ENCODE measurements at regions not wholly inside any gene's neighbourhood (a gene's known extent, or its start where the extent isn't known, plus 50 kb on each side); places are given as distances from the start of the nearest gene placed in this dataset.
"Not testable (repeated sequence)": the region's sequence is repeated elsewhere in the genome, so short reads cannot be mapped to it uniquely, and the experiment has no call there.

DNA sequence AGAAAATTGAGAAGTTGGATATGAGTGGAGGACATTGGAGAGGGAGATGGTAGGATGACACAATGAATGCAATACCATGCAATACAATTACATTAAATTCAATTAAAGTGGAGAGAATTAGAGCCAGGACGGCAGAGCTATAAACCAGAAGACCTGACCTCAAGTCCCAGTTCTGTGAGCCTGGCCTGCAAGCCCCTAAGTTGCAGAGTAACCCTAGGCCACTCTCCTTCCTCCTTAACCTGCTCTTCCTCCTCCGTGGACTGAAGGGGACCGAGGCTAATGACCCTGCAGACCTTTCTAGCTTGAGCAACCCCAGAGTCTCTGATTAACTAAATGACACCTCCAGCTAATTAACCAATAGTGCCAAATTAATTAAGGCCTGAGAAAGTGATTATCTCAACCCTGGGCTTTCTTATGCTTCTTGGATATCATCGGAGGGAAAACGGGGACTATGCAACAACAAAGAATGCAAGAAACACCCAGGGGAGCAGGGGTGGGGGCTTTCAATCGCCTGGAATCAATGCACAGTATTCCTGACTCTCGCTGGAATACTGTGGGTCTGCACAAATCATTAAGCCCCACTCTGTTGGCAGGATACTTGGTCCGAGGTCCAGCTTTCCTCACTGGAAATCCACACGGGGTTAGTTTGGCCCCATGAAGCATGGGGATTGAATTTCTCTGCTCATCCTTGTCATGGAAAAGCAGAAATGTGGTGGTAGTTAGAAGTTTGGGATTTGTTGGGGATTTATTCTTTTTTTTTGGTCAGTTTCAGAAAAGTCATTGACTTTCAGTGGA lies 548.3 kb downstream of the MN1 start:
- TF ChIP-seq, protein P1, sequence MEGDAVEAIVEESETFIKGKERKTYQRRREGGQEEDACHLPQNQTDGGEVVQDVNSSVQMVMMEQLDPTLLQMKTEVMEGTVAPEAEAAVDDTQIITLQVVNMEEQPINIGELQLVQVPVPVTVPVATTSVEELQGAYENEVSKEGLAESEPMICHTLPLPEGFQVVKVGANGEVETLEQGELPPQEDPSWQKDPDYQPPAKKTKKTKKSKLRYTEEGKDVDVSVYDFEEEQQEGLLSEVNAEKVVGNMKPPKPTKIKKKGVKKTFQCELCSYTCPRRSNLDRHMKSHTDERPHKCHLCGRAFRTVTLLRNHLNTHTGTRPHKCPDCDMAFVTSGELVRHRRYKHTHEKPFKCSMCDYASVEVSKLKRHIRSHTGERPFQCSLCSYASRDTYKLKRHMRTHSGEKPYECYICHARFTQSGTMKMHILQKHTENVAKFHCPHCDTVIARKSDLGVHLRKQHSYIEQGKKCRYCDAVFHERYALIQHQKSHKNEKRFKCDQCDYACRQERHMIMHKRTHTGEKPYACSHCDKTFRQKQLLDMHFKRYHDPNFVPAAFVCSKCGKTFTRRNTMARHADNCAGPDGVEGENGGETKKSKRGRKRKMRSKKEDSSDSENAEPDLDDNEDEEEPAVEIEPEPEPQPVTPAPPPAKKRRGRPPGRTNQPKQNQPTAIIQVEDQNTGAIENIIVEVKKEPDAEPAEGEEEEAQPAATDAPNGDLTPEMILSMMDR (IDR thresholded peaks at IDR 0.05; ENCODE audit: insufficient read depth, low read length, poor library complexity, severe bottlenecking): no peak
- Histone ChIP-seq H3K36me3 (ENCODE audit: control insufficient read depth, insufficient read depth, low read length) (no peaks in the 10 kb centered on the region), H3K27me3 (ENCODE audit: control insufficient read depth, insufficient read depth, low read length) (no peaks in the 10 kb centered on the region), H3K4me3 (ENCODE audit: low read depth, low read length) (no peak overlapping the region)
- no peak for DNase-seq (ENCODE audit: low read depth)

DNA sequence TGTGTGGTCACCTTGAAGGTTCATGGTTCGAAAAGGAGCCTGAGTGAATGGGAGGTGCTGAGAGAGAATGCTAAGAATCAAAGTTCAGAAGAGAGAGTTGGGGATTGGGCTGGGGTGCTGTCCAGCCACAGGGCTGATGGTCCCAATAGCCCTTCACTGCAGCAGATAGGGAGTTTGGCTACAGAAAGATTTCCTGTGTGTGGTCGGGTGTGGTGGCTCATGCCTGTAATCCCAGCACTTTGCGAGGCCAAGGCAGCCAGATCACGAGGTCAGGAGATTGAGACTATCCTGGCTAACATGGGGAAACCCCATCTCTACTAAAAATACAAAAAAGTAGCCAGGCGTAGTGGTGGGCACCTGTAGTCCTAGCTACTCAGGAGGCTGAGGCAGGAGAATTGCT lies 547.5 kb downstream of the MN1 start:
- H3K27me3 ChIP-seq (ENCODE audit: control insufficient read depth, insufficient read depth, low read length); H3K4me3 ChIP-seq (ENCODE audit: low read depth, low read length); DNase-seq (ENCODE audit: low read depth); H3K36me3 ChIP-seq (ENCODE audit: control insufficient read depth, insufficient read depth, low read length): not testable (repeated sequence)

DNA sequence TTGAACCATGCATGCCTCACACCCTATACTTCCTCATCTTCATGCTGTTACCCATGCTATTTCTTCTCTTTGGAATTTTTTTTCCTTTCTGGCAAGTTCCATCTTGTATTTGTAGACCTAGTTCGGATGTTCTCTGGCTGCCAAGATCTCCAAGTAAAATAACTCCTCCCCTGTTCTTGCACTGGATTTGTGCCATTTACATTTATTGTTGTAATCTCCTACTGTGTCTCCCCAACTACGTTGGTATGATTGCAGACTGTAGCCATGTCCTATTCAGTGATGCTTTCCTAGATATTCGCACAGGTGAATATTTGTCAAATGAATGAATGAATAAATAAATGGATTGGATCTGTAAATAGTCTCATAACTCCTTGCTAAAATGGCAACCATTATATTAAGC lies 546.0 kb downstream of the MN1 start:
- Histone ChIP-seq H3K36me3 (ENCODE audit: control insufficient read depth, insufficient read depth, low read length) (no peaks in the 10 kb centered on the region), H3K4me3 (ENCODE audit: low read depth, low read length) (no peak overlapping the region), H3K27me3 (ENCODE audit: control insufficient read depth, insufficient read depth, low read length) (no peaks in the 10 kb centered on the region)
- TF ChIP-seq, protein P1 (IDR thresholded peaks at IDR 0.05; ENCODE audit: insufficient read depth, low read length, poor library complexity, severe bottlenecking): no peak
- DNase-seq (ENCODE audit: low read depth): no peak

- TF ChIP-seq, protein P1 (IDR thresholded peaks at IDR 0.05; ENCODE audit: insufficient read depth, low read length, poor library complexity, severe bottlenecking): no peak
- H3K4me3 ChIP-seq (ENCODE audit: low read depth, low read length): no peak overlapping the region
- H3K27me3 ChIP-seq (ENCODE audit: control insufficient read depth, insufficient read depth, low read length): no peaks in the 10 kb centered on the region
- no peaks in the 10 kb centered on the region for H3K36me3 ChIP-seq (ENCODE audit: control insufficient read depth, insufficient read depth, low read length)
- DNase-seq (ENCODE audit: low read depth): no peak
Observed at GRCh38 chr22:27257987-27258386, 543.6 kb downstream of the MN1 start.

GRCh38 chr22:27258616-27259172 lies 542.9 kb downstream of the MN1 start:
- TF ChIP-seq, protein P1 (IDR thresholded peaks at IDR 0.05; ENCODE audit: insufficient read depth, low read length, poor library complexity, severe bottlenecking): no peak
- no peaks in the 10 kb centered on the region for H3K27me3 ChIP-seq (ENCODE audit: control insufficient read depth, insufficient read depth, low read length)

GRCh38 chr22:27259433-27259832 lies 542.1 kb downstream of the MN1 start:
- no peak for DNase-seq (ENCODE audit: low read depth)
- H3K36me3 ChIP-seq (ENCODE audit: control insufficient read depth, insufficient read depth, low read length): no peaks in the 10 kb centered on the region
- no peak overlapping the region for H3K4me3 ChIP-seq (ENCODE audit: low read depth, low read length)
- no peaks in the 10 kb centered on the region for H3K27me3 ChIP-seq (ENCODE audit: control insufficient read depth, insufficient read depth, low read length)
- TF ChIP-seq, protein P1 (IDR thresholded peaks at IDR 0.05; ENCODE audit: insufficient read depth, low read length, poor library complexity, severe bottlenecking): no peak

More at GRCh38 chr22:27258616-27259172, 542.9 kb downstream of the MN1 start:
- Histone ChIP-seq H3K36me3 (ENCODE audit: control insufficient read depth, insufficient read depth, low read length) (no peaks in the 10 kb centered on the region), H3K4me3 (ENCODE audit: low read depth, low read length) (no peak overlapping the region)
- no peak for DNase-seq (ENCODE audit: low read depth)

All from kidney epithelial cell (primary cell).